Activated naive CD8-positive, alpha-beta T cell treated with anti-CD3 and anti-CD28 coated beads, Interleukin-2, amount 50 U/mL, for 24 hours (primary cell): ENCODE measurements at regions not wholly inside any gene's neighbourhood (a gene's known extent, or its start where the extent isn't known, plus 50 kb on each side); places are given as distances from the start of the nearest gene placed in this dataset.
"Not testable (repeated sequence)": the region's sequence is repeated elsewhere in the genome, so short reads cannot be mapped to it uniquely, and the experiment has no call there.

Experiments
- ATAC-seq: fragments of 150-1000 bp; cut with Tn5 transposase; one replicate; pipeline ENCODE4 v1.10.0; 2021
- DNase-seq: peaks from one replicate; pipeline ENCODE4 v3.0.0; 2021
- H3K27ac Mint-ChIP-seq: one replicate; pipeline ENCODE4 v1.8.0; 2021; ENCODE audit warnings: mild to moderate bottlenecking, mixed read lengths
- H3K27me3 Mint-ChIP-seq: one replicate; pipeline ENCODE4 v1.8.0; 2021; ENCODE audit warnings: mixed read lengths
- H3K36me3 Mint-ChIP-seq: one replicate; pipeline ENCODE4 v1.8.0; 2021; ENCODE audit warnings: low read depth, mixed read lengths
- H3K4me1 Mint-ChIP-seq: one replicate; pipeline ENCODE4 v1.8.0; 2021; ENCODE audit warnings: mixed read lengths
- H3K4me3 Mint-ChIP-seq: one replicate; pipeline ENCODE4 v1.8.0; 2021; ENCODE audit warnings: mild to moderate bottlenecking, moderate library complexity, mixed read lengths
- H3K9me3 Mint-ChIP-seq: one replicate; pipeline ENCODE4 v1.8.0; 2021; ENCODE audit warnings: mixed read lengths

- not testable (repeated sequence) for H3K36me3 Mint-ChIP-seq, H3K27ac Mint-ChIP-seq, DNase-seq, H3K4me3 Mint-ChIP-seq, ATAC-seq, H3K9me3 Mint-ChIP-seq, H3K4me1 Mint-ChIP-seq, H3K27me3 Mint-ChIP-seq
Observed at GRCh38 chr17:15802917-15803316, 70.8 kb downstream of the TBC1D26 start.

GRCh38 chr17:15806825-15807224 lies 74.7 kb downstream of the TBC1D26 start:
- not testable (repeated sequence) for H3K27me3 Mint-ChIP-seq, DNase-seq, H3K27ac Mint-ChIP-seq, ATAC-seq, H3K9me3 Mint-ChIP-seq, H3K36me3 Mint-ChIP-seq, H3K4me1 Mint-ChIP-seq, H3K4me3 Mint-ChIP-seq

- H3K27ac Mint-ChIP-seq, ATAC-seq, H3K36me3 Mint-ChIP-seq, H3K9me3 Mint-ChIP-seq, H3K27me3 Mint-ChIP-seq, DNase-seq, H3K4me1 Mint-ChIP-seq, H3K4me3 Mint-ChIP-seq: not testable (repeated sequence)
Observed at GRCh38 chr17:15813388-15813787, 81.3 kb downstream of the TBC1D26 start.

- not testable (repeated sequence) for H3K4me3 Mint-ChIP-seq, H3K27me3 Mint-ChIP-seq, H3K36me3 Mint-ChIP-seq, DNase-seq, H3K9me3 Mint-ChIP-seq, ATAC-seq, H3K27ac Mint-ChIP-seq, H3K4me1 Mint-ChIP-seq
Observed at GRCh38 chr17:15814003-15814402, 81.9 kb downstream of the TBC1D26 start.

- not testable (repeated sequence) for H3K27me3 Mint-ChIP-seq, H3K4me1 Mint-ChIP-seq, H3K9me3 Mint-ChIP-seq, ATAC-seq, H3K27ac Mint-ChIP-seq, H3K4me3 Mint-ChIP-seq, H3K36me3 Mint-ChIP-seq, DNase-seq
Observed at GRCh38 chr17:15817861-15818260, 85.8 kb downstream of the TBC1D26 start.

GRCh38 chr17:15822280-15822679 lies 90.2 kb downstream of the TBC1D26 start:
- H3K27ac Mint-ChIP-seq, H3K9me3 Mint-ChIP-seq, H3K27me3 Mint-ChIP-seq, ATAC-seq, DNase-seq, H3K4me3 Mint-ChIP-seq, H3K36me3 Mint-ChIP-seq, H3K4me1 Mint-ChIP-seq: not testable (repeated sequence)

- ATAC-seq (peak; percentile 68), DNase-seq (peak; percentile 81)
- Mint-ChIP-seq H3K27me3 (peaks cover 11% of the 10 kb centered on the region), H3K4me1 (peaks cover 34% of the 10 kb centered on the region)
- not testable (repeated sequence) for H3K4me3 Mint-ChIP-seq, H3K36me3 Mint-ChIP-seq, H3K9me3 Mint-ChIP-seq, H3K27ac Mint-ChIP-seq
Observed at GRCh38 chr17:15828727-15829314, 96.7 kb downstream of the TBC1D26 start.

- H3K27me3 Mint-ChIP-seq: peaks cover 11% of the 10 kb centered on the region
- H3K4me1 Mint-ChIP-seq: peaks cover 35% of the 10 kb centered on the region
- not testable (repeated sequence) for DNase-seq, H3K36me3 Mint-ChIP-seq, H3K4me3 Mint-ChIP-seq, H3K27ac Mint-ChIP-seq, H3K9me3 Mint-ChIP-seq, ATAC-seq
Observed at GRCh38 chr17:15830221-15830620, 98.1 kb downstream of the TBC1D26 start.

GRCh38 chr17:15831182-15831581 lies 99.1 kb downstream of the TBC1D26 start:
- not testable (repeated sequence) for H3K4me3 Mint-ChIP-seq, H3K9me3 Mint-ChIP-seq, H3K36me3 Mint-ChIP-seq
- peak; percentile 89 for ATAC-seq
- Mint-ChIP-seq H3K27me3 (peaks cover 11% of the 10 kb centered on the region), H3K4me1 (peaks cover 38% of the 10 kb centered on the region), H3K27ac (peak overlapping the region; percentile 9)
- DNase-seq: peak; percentile 13

- H3K4me3 Mint-ChIP-seq, H3K27me3 Mint-ChIP-seq, ATAC-seq, H3K36me3 Mint-ChIP-seq, DNase-seq, H3K27ac Mint-ChIP-seq, H3K9me3 Mint-ChIP-seq: not testable (repeated sequence)
- peaks cover 38% of the 10 kb centered on the region for H3K4me1 Mint-ChIP-seq
Observed at GRCh38 chr17:15832921-15833480, 100.9 kb downstream of the TBC1D26 start.

- not testable (repeated sequence) for H3K27ac Mint-ChIP-seq, H3K27me3 Mint-ChIP-seq, H3K36me3 Mint-ChIP-seq, ATAC-seq, H3K9me3 Mint-ChIP-seq, H3K4me3 Mint-ChIP-seq, DNase-seq
- H3K4me1 Mint-ChIP-seq: peaks cover 34% of the 10 kb centered on the region
Observed at GRCh38 chr17:15833890-15834289, 101.8 kb downstream of the TBC1D26 start.

- DNase-seq, H3K4me3 Mint-ChIP-seq, H3K27ac Mint-ChIP-seq, H3K36me3 Mint-ChIP-seq, ATAC-seq, H3K9me3 Mint-ChIP-seq, H3K27me3 Mint-ChIP-seq: not testable (repeated sequence)
- peaks cover 25% of the 10 kb centered on the region for H3K4me1 Mint-ChIP-seq
Observed at GRCh38 chr17:15835481-15835880, 103.4 kb downstream of the TBC1D26 start.

GRCh38 chr17:15836249-15836982 lies 104.3 kb downstream of the TBC1D26 start:
- not testable (repeated sequence) for H3K9me3 Mint-ChIP-seq, H3K27me3 Mint-ChIP-seq, H3K36me3 Mint-ChIP-seq, ATAC-seq, DNase-seq, H3K27ac Mint-ChIP-seq, H3K4me3 Mint-ChIP-seq
- H3K4me1 Mint-ChIP-seq: peaks cover 20% of the 10 kb centered on the region

- H3K27ac Mint-ChIP-seq, H3K4me3 Mint-ChIP-seq, ATAC-seq, H3K27me3 Mint-ChIP-seq, H3K36me3 Mint-ChIP-seq, DNase-seq, H3K9me3 Mint-ChIP-seq: not testable (repeated sequence)
- H3K4me1 Mint-ChIP-seq: peaks cover 17% of the 10 kb centered on the region
Observed at GRCh38 chr17:15836991-15837390, 104.9 kb downstream of the TBC1D26 start.

GRCh38 chr17:15847447-15848229 lies 97.3 kb upstream of the ADORA2B start:
- H3K9me3 Mint-ChIP-seq, H3K27ac Mint-ChIP-seq, ATAC-seq, H3K27me3 Mint-ChIP-seq, H3K4me3 Mint-ChIP-seq, H3K36me3 Mint-ChIP-seq, DNase-seq, H3K4me1 Mint-ChIP-seq: not testable (repeated sequence)
